ENCODE measurements at regions not wholly inside any gene's neighbourhood (a gene's known extent, or its start where the extent isn't known, plus 50 kb on each side); places are given as distances from the start of the nearest gene placed in this dataset.

- no peak overlapping the region for H3K4me3 ChIP-seq
- WGBS = 88% methylated on average over 1 of the region's 4 CpGs
- no peaks in the 10 kb centered on the region for H3K27me3 ChIP-seq
- H3K9me3 ChIP-seq = no peaks in the 10 kb centered on the region
- no peak overlapping the region for H3K27ac ChIP-seq (replicated peaks in 1 of 4)
- no peaks in the 10 kb centered on the region for H3K36me3 ChIP-seq
- TF ChIP-seq CTCF (IDR thresholded peaks at IDR 0.05) (no peak), POLR2A (IDR thresholded peaks at IDR 0.05; ENCODE audit: low read depth) (no peak), EP300 (IDR thresholded peaks at IDR 0.05) (no peak), POLR2AphosphoS5 (IDR thresholded peaks at IDR 0.05) (no peak)
- H3K4me1 ChIP-seq = peaks cover 25 to 50% (median 30%) of the 10 kb centered on the region in 4 donors
- intact Hi-C loops (cut with DNase I) = loop anchor here (5.0 kb wide), 1 partner anchor 39 kb away; no protein-coding TSS in a partner anchor
- no peak for DNase-seq (ENCODE audit: extremely low spot score)
These were observed 202.4 kb downstream of the C9orf50 start for GRCh38 chr9:129418451-129418850.

- Histone ChIP-seq H3K4me3 (no peak overlapping the region), H3K27ac (replicated peaks in 1 of 4) (no peak overlapping the region), H3K9me3 (no peaks in the 10 kb centered on the region), H3K36me3 (no peaks in the 10 kb centered on the region), H3K27me3 (no peaks in the 10 kb centered on the region), H3K4me1 (peaks cover 25 to 47% (median 32%) of the 10 kb centered on the region in 4 donors)
- intact Hi-C loops (cut with DNase I) = loop anchor here (5.0 kb wide), 1 partner anchor 40 kb away; no protein-coding TSS in a partner anchor
- WGBS = 60% methylated on average over 10 of the region's 12 CpGs
- TF ChIP-seq EP300 (IDR thresholded peaks at IDR 0.05) (no peak), POLR2AphosphoS5 (IDR thresholded peaks at IDR 0.05) (no peak), CTCF (IDR thresholded peaks at IDR 0.05) (no peak), POLR2A (IDR thresholded peaks at IDR 0.05; ENCODE audit: low read depth) (no peak)
- DNase-seq (ENCODE audit: extremely low spot score) = no peak
These were observed 203.9 kb downstream of the C9orf50 start for GRCh38 chr9:129416821-129417539.

- 74% methylated on average over 20 of the region's 26 CpGs for WGBS
- Histone ChIP-seq H3K27ac (replicated peaks in 1 of 4) (peak overlapping the region in 2 of 4 donors; percentile 22 to 100), H3K9me3 (no peaks in the 10 kb centered on the region), H3K36me3 (no peaks in the 10 kb centered on the region), H3K4me3 (no peak overlapping the region), H3K27me3 (no peaks in the 10 kb centered on the region), H3K4me1 (peaks cover 25 to 54% (median 34%) of the 10 kb centered on the region in 4 donors)
- intact Hi-C loops (cut with DNase I) = loop anchor here (5.0 kb wide), 1 partner anchor 41 kb away; no protein-coding TSS in a partner anchor
- TF ChIP-seq POLR2AphosphoS5 (IDR thresholded peaks at IDR 0.05) (no peak), POLR2A (IDR thresholded peaks at IDR 0.05; ENCODE audit: low read depth) (no peak), CTCF (IDR thresholded peaks at IDR 0.05) (no peak), EP300 (IDR thresholded peaks at IDR 0.05) (no peak)
- DNase-seq (ENCODE audit: extremely low spot score) = no peak
These were observed 204.8 kb downstream of the C9orf50 start for GRCh38 chr9:129415942-129416651.

- Histone ChIP-seq H3K27me3 (no peaks in the 10 kb centered on the region), H3K27ac (replicated peaks in 1 of 4) (peak overlapping the region; percentile 95 to 100 (median 98)), H3K9me3 (no peaks in the 10 kb centered on the region), H3K4me3 (peak overlapping the region in 1 of 4 donors; percentile 68), H3K4me1 (peaks cover 25 to 54% (median 34%) of the 10 kb centered on the region in 4 donors), H3K36me3 (no peaks in the 10 kb centered on the region)
- intact Hi-C loops (cut with DNase I) = loop anchor here (5.0 kb wide), 3 partner anchors 42 to 82 kb away; no protein-coding TSS in a partner anchor
- no peak for DNase-seq (ENCODE audit: extremely low spot score)
- TF ChIP-seq POLR2A (IDR thresholded peaks at IDR 0.05; ENCODE audit: low read depth) (no peak), CTCF (IDR thresholded peaks at IDR 0.05) (no peak), EP300 (IDR thresholded peaks at IDR 0.05) (no peak), POLR2AphosphoS5 (IDR thresholded peaks at IDR 0.05) (no peak)
- WGBS = 83% methylated on average over 16 of the region's 21 CpGs
These were observed 205.6 kb downstream of the C9orf50 start for GRCh38 chr9:129414993-129415941.

Measured in esophagus muscularis mucosa (tissue), 4 donors.